GM18868 (cell line): ENCODE measurements at regions not wholly inside any gene's neighbourhood (a gene's known extent, or its start where the extent isn't known, plus 50 kb on each side); places are given as distances from the start of the nearest gene placed in this dataset.

Source experiments
- ATAC-seq: cut with Tn5 transposase; IDR thresholded peaks from one replicate; pipeline ENCODE4 v1.9.1; 2021; ENCODE audit warnings: mild to moderate bottlenecking, moderate library complexity; ENCODE audit not compliant: unreplicated experiment

DNA sequence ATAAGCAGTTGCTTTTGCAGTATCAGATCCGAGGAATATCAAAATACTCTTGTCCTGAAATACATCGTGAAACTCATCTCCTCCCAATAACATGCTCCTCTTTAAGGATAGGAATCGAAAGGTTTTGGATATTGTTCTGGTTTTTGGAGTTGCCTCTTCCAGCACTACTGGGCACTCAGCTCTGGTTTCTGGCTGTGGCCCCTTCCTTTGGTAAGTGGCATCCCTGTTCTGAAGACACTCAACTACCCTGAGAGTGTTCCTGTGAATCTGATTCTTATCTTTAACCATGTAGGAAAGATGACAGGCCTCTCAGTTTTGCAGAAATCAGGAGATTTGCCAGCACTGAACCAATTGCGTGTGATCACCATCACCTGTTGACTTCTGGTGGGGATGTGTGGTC, 327.5 kb upstream of the TBL1XR1 start:
- ATAC-seq = no peak

DNA sequence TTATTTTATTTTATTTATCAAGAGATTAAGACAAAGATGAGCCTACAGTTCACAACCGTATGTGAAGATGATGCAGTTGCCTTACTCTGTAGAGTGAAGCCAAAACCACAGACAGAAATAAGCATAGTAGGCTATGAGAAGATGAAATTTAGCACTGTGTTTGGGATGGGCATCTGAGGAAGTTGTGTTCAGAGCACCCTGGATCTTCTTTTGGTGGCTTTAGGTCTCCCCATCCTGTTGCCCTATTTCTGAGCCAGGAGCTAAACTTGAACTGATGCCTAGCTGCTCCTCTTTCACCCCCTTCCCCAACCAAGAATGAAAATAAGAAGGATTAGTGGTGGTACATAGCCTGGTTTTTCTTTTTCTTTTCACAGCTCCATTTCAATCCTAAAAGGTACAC, 328.1 kb upstream of the TBL1XR1 start:
- no peak for ATAC-seq

DNA sequence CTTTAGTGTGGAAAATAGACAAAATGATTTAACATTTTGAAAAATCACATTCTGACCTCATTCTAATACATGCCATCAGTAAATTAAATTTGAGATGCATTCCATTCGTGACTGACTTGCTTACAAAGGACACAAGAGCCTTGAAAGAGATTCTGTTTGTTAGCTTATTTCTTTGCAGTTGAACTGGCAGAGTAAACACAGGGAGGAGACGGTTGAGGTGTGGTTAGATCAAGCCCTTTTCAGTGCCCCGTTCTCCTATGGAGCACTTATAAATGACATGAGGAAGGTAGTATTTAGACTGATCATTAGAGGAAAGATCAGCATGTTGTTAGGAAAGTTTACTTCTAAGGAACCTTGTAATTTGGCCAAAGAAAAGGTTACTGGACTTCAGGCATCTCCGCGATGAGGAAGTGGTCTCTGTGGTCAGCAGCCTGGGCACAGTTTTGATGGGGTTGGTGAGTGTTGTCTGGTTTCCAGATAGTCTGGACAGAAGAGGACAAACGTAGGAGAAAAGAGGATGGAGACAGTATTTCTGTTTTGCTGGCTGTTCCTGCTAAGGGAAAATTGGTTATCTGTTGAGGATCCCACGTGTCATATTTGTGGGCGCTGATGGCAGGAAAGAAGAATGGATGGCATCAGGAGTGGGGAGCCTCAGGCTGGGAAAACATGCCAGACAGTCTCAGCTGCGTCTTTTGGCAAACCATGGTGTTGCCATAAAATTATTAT, 328.9 kb upstream of the TBL1XR1 start:
- no peak for ATAC-seq

DNA sequence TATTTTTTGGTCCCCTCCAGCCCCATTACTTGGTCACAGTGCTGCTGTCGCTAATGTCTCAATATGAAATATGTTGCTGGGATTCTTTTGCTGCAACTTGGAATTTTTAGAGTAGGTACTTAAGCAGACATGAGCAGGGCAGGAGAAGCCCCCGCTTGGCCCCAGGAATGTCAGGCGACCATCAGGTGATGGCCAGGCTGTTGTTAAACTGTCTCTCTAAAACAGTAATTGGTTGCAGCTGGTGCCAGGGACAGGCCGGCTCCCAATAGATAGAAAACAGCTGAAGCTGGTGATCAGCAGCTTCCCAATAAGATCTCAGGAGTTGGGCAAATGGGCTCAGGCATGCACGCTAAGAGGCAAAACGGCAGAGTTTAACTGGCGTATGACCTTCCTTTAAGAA, 329.9 kb upstream of the TBL1XR1 start:
- no peak for ATAC-seq

DNA sequence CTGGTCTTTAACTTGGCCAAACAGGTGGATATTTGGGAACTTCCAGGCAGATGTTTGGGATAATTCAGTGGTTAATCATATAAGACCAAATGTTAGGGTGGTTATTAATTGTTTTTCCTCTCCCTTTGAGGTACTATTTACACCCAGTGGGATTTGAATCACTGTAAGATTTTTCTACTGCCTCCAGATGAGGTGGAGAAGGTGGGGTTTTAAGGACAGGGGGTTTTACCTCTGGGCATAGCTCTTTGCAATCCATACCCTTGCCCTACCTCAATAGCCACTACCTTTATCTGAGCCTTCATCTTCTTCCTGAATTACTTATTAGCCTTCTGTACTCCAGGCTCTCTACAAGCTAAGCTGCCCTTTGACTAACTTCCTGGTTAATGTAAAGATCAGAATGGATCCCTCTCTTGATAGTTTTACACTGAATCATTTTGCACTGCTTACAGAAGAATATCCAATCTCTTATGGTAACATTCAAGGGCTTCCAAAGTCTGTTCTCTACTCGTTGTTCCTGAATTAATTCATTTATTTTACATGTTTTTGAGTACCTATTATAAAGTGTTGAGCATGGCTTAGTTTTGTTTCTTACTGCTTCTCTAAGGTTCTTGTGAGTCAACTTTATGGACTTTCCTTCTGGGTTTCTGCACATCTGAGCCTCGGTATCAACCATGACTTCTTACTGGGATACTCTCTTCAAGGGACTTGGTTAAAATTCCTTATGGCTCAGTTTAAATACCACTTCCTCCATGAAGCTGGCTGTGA, 331.2 kb upstream of the TBL1XR1 start:
- no peak for ATAC-seq

DNA sequence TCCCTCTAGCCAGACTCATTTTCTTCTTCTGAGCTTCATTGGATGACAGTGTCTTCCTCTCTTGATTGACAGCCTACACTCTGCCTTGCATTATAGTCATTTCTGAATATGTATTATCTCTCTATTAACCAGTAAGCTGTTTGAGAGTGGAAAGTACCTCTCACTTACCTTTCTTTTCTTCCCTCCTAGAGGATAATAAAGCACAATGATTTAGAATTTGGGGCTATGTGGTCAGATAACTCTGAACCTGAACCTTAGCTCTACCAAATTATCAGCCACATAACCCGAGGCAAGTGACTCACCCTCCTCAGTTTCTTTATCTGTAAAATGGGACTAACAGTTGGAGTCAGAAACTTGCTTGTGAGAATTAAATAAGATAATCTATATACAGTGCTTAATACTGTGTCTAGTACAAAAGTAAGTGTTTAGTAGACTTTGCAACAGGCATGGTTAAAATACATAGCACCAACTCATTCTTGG, 331.8 kb upstream of the TBL1XR1 start:
- no peak for ATAC-seq

DNA sequence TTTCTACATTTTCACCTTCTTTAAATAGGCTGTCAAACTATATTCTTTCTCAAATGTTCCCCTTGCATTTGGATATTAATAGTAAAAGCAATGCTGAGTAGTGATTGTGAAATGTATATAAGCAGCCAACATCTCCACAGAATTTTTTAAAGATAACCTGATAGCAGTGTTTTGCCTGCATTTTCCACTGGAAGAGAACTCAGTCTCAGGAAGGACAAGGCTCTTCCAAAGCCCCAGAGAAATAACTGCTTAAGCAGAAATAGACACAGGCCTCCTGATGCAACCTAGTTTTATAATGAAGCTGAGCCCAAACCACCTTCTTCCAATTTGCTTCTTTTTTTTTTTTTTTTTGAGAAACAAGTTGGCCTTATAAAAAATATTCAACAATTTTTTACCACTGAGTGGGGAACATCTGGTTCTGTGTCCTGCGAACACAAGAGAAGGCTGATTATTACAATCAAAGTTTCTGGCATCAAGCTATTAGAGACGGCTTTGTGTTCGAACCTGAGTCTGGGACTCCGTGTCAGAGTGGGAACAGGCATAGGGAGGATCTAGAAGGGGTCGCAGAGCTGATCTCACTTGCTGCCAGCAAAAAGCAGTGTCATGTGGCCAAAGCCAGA, 332.5 kb upstream of the TBL1XR1 start:
- ATAC-seq = no peak

DNA sequence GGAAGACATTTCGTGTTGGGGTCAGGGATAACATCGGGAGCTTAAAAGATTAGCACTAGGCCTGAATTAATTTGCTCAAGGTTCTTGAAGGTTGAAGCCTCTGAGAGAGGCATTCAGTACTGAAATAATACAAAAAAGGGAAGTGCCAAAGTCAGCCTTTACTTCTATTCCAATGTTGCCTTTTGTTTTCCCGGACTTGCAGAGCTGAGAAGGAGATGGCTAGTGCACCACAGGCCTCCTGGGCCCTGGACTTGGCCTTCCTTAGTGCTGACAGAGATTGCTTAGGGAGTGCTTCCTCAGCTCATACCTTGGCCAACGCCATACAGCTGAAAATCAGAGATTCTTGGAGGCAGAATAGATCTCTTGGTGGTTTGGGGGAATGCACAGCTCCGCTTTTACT, 333.6 kb upstream of the TBL1XR1 start:
- ATAC-seq = no peak

DNA sequence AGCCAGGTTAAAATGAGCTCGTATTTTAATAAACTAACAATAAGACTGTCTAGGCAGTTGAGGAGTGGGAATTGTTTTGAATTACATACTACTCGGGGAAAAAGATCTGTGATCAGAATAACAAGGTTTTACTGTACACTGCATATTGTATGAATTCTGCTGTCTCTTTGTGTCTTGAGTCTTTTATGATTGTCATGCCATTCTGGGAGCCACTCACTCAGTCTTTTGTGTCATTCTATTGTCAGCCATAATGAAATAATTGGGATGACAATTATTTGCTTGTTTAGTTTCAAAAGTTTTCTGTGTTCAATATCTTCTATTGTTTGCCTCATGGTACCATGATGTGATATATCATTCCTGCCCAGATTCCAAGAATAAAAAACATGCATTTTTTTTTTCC, 339.6 kb upstream of the TBL1XR1 start:
- no peak for ATAC-seq

DNA sequence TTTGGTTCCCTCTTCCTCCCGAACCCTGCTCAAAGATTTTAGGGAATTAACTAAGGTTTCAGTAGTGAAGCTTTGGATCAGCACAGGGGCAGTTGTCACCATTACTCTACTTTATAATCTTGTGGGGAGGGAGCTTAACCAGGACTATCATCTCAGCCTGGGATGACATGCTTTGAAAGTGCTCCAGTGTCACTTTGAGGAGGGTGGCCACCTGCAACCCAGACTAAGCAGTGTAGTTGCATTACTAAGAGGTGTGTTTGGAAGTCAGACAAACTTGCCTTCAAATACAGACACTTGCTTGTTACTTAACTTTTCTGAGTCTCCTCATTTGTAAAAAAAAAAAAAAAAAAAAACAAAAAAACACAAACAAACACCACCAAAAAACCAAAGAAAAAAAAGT, 340.3 kb upstream of the TBL1XR1 start:
- ATAC-seq = no peak

DNA sequence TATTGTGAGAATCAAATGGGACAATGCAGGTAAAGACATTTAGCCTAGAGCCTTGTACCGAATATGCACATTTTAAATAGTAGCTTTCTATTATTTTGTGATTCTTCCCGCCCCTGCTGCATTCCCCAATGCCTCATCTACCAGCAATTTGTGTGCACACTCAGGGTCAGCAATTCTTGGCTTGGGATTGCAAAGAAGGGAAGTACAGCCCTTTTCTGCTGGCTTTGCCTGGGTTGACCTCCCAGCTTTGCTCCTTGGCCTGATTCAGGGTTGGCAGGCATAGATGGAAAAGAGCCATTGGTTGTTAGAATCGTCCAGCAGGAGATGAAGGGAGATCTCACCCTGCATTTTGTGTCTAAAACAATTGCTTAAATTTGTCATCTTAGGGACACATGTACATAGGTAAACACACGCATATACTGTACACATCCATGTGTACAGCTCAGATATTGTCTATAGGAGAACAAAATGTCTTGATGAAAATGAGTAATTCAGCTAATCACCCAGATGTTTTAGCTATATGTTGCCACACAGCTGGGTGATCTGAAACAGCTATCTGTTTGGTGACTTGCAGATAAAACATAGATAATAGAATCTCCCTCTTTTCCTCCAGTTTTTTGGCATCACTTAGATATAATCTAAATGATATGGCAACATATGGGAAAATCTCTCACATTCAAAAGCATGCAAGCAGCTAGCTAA, 340.9 kb upstream of the TBL1XR1 start:
- no peak for ATAC-seq

DNA sequence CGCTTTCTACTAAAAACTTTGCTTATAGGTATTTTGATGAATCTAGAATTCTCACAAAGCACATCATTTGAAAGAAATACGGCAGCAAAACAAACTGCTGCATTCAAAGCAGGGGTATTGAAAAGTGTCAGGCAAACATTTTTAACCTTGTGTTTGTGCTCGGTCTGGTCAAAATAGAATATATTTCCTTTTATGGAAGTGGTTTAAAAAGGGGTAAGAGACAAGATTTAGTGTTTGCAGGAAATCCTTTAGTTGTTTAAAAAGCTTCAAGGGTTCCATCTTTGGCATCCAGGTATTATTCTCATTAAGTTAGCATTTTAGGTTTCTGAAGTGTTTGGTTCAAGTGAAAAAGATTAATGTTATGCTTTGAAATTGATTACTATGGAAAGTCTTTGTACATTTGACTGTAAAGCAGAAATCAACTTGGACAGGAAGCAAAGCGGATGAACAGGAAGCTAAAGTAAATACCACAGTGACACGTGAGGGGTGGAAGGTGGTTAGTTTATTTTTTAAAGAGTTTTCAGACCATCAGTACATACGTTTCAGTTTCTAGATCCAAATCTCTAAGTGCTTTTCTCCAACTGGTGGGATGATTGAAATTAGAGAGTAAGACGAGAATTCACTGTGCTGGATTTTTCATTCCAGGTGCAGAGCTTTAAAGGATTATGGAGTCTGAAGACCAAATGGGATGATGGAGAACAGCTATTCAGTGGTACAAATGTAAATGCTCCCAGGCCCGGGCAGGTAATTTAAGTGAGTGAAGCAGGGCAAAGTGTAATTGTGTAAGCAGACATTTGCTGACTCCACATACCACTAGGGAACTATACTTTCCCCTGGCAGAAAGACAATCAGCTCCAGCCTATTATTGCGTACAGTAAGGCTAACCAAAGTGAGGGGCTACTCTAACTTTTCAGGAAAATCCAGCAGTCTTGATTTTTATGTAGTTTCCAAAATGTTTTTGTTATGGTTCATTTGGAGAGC, 341.8 kb upstream of the TBL1XR1 start:
- ATAC-seq = peak; percentile 85

DNA sequence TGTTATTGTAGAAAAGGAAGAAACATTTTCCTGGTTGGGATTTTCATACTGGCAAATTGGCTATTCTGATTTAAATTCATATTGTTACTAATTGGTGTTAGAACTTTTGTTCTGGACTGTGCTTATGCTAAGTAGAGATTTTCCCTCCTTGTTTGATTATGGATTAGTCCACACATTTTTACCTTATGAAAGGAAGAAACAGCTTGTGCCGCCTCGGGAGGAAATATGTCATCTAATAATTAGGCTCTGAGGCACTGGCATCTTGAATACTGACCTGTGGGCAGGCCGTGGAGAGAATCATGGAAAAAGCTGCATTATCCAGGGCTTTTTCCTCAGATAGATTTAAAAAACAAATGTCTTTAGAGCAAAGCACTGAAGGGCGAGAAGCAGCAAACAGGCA, 344.3 kb upstream of the TBL1XR1 start:
- no peak for ATAC-seq

DNA sequence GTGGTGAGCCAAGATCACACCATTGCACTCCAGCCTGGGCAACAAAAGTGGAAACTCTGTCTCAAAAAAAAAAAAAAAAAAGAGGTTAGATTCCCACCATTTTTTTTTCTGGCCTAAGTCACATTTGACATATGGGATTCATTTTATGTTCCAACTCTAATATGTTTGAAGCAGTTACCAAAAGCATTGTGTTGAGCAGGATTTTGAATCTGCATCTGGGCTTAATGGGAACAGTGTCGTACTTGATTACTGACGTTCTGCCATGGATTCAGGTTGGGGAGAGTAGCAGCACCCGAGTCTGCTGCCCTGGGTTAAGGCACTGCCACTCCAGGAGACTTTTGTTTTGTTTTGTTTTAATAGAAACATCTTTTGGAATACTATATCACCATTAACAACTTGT, 348.7 kb upstream of the TBL1XR1 start:
- no peak for ATAC-seq

DNA sequence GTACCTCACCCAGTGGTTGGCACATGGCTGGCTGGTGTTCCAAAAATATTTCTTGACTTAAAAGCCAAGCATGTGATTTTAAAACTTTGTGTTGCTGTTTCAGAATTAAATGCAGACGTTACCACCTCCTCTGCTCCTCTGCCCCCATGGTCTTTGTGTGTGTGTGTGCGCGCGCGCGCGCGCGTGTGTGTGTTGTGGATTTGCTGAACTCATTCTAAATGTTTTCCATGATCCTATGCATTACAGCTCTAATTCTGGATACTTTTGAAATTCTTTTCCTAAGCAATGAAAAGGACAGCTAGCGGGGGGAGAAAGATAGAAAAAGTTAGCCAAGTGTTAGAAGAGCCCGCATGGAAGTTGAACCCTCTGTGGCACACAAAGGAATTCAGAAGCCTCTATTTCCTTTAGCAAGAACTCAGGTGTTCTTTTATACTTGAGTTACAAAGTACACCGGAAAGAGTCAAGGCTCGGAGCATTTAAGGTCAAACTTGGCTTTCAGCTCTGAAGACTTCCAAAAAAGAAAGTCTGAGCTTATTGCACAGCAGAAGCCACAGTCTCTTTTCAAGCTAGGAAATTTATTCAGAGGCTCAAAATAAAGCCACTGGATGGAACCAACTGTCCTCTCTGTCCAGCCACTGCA, 350.5 kb upstream of the TBL1XR1 start:
- ATAC-seq = no peak

DNA sequence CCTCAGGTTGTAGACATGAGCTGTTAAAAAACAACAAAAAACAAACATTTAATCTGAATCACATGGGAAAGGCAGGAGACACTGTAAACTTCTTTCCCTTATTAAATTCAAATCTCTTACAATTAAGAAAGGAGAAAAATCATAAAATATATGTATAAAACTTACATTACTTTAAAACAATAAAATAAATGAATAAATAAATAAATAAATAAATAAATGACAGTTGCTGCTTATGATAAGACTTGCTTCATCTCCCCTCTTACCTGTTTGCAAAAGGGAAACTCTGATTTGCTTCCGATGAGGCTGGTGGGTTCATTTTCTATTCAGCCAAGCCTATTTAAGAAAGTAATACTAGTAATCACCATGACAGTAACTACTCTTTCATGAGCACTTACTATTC, 353.4 kb upstream of the TBL1XR1 start:
- ATAC-seq = no peak

DNA sequence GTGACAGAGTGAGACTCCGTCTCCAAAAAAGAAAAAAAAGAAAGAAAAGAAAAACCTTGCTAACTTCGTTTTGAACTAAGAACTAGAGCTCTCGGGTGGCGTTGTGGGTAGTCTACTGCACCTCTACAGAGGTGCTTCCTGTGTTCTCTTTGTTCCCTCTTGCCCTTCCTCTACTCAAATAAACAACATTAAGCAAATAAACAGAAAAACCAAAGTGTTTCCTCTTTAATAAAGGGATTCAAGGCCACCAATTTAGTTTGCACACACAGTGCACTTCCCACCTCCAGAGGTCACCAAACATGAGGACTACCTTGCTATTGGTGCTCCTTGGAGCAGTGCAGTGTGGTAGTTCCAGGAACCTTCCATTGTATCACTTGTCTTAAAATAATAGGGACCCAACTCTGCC, 354.2 kb upstream of the TBL1XR1 start:
- no peak for ATAC-seq

DNA sequence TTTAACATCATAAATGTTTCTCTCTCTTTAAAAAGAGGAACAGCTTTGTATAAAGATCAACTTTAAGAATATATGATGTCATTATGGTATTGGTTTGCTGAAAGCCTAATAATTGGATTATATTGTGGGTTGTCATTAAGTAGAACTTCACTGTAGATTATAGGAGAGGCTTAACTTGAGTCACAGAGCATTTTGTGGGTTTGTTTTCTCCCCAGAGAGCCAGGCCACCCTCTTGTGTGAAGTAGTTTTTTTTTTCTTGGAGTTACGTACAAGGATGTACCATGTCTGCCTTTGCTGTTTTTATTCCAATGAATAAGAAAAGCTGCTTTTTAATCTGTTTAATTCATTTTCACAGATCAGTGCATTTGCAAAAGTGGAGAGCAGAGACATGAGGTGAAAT, 354.8 kb upstream of the TBL1XR1 start:
- no peak for ATAC-seq

DNA sequence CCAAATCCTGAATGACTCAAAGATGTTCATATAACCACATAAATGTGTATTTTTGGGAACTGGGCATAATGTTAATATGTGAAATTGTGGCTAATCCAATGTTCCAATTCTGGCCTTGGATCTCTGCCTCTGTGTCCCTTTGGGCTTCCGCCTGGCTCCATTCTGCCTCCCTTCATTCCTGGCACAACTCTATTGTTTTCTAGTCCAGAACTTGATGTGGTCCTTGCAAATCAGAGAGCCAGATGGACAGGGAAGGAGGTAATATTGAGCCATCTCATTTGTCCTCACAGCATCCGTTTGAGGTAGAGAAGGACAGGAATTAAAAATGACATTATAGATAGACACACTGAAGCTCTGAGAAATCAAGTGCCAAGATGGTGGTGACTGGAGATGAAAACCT, 355.7 kb upstream of the TBL1XR1 start:
- ATAC-seq = no peak

DNA sequence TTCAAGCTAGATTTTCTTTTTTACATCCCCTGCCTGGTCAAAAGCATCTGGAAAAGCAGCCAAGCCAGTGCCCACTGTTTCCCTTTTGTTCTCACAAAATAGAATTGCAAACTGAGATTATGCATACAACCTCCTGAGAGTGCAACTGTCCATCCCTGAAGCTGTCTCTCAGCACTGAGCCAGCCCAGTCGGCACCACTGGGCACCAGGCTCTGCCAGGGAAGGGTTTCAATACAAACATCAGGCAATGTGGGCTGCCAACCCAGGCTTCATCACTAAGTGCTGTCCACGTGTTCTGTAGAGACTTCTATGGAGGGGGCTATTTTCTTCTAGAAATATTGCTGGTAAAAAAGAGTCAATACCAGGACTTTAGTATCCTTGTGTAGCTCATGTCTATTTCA, 356.3 kb upstream of the TBL1XR1 start:
- ATAC-seq = no peak
